ENCODE measurements at regions not wholly inside any gene's neighbourhood (a gene's known extent, or its start where the extent isn't known, plus 50 kb on each side); places are given as distances from the start of the nearest gene placed in this dataset.

- TF ChIP-seq PATZ1 (CRISPR knock-in tag; IDR thresholded peaks at IDR 0.05; ENCODE audit: borderline replicate concordance) (no peak), CREB5 (CRISPR knock-in tag; IDR thresholded peaks at IDR 0.05; ENCODE audit: low read depth) (no peak)
Measured at GRCh38 chr12:19066475-19067001, 63.0 kb upstream of the PLEKHA5 start.
